GM21390 (cell line): ENCODE measurements at regions not wholly inside any gene's neighbourhood (a gene's known extent, or its start where the extent isn't known, plus 50 kb on each side); places are given as distances from the start of the nearest gene placed in this dataset.
"Not testable (repeated sequence)": the region's sequence is repeated elsewhere in the genome, so short reads cannot be mapped to it uniquely, and the experiment has no call there.

Source experiments
- ATAC-seq: cut with Tn5 transposase; IDR thresholded peaks from one replicate; pipeline ENCODE4 v1.9.1; 2021; ENCODE audit not compliant: unreplicated experiment

DNA sequence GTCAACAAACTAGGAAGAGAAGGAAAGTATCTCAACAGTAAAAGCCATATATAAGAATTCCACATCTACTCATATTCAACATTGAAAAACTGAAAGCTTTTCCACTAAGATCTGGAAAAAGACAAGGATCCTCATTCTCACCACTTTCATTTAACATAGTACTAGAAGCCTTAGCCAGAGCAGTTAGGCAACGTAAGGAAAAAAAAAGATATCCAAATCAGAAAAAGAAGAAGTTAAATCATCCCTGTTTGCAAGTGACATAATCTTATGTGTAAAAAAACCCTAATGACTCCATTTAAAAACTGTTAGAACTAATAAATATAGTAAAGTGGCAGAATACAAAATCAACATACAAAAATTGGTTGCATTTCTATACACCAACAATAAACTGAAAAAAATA lies 426.2 kb downstream of the BCAT1 start:
- ATAC-seq: no peak

- no peak for ATAC-seq
Measured at GRCh38 chr12:24519759-24520158, 429.1 kb downstream of the BCAT1 start.

DNA sequence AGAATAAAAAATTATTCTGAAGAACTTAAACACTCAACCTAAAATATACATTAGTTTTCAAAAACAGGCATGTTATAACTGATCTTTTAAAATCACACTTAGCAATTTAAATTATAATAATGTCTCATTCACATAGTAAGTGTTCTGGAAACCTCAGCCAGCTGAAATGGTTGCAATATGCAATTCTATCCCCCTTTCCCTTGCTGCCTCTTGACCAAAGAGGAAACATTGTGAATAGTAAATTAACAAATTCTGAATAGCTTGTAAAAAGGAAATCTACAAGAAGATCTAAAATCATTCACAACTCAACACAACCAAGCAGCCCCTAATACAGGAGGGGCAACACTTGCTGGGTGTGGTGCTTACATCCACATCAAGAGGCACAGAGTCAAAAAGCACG lies 431.9 kb downstream of the BCAT1 start:
- ATAC-seq: no peak

DNA sequence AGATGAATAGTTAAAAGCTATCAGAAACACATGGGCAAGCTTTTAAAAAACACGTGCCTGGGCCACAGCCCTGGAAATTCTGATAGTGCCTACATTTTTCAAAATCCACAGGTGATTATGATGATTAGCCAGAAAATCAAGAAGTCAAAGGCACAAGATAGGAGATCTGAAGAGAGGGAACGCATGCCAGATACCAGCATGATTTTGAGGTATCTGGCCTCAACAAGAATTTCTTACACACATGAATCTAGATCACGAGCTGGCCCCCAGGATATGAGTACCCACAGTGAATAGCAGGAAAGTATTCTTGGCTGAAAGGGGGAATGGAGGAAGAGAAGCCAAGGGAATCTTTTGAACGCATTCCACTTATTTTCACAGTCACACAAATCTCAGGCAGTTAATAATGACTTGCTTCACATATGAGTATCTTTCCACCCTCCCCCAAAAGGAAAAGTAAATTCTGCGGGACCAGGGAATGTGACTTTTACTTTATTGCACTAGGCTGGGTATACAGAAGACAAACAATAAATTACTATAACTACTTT lies 438.2 kb downstream of the BCAT1 start:
- no peak for ATAC-seq

- no peak for ATAC-seq
Measured at GRCh38 chr12:24507827-24508226, 441.1 kb downstream of the BCAT1 start.

DNA sequence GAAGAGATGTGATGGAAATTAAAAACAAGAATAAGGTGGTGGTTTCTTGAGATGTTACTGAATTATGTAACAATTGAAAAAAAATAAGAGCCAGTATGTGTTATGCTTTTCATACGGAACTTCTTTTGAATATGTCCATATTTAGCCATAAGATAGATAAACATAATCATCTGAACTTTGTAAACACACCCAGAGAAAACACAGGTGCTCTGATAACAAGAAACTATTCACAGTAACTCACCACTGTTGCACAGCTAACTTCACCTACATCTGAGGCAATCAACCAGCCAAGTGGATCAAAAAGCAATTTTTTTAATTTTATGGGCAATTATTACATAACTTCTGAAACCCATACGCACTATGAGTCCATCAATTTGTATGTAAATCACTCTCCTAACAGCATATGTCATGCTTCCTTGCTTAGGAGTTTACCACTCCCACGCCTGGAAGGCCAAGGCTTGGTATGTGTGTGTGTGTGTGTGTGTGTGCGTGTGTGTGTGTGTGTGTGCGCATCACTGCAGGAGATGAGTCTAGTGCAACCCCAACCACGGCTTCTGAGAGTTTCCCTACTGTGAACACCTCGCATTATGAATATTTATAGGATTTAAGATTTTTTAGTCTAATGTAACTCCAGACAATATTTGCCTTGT lies 443.4 kb downstream of the BCAT1 start:
- ATAC-seq: no peak

GRCh38 chr12:24503477-24503876 lies 445.4 kb downstream of the BCAT1 start:
- ATAC-seq: not testable (repeated sequence)

DNA sequence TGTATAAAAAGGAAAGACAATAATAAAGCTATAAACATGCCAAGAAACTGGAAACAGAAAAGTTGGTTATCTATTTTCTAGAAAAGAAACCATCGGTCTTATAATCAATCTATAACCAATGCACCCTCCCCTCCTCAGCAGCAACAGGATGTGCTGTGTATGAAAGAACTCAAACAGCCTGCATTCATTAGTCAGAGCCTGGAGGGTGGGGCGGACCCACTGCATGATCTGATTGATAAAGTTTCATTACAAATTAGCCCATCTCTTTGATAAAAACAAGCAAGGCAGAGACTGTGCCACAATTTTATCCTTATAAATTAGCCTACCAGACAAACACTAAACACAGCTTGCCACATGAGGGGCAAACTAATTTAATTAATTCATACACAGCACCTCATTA lies 448.1 kb downstream of the BCAT1 start:
- no peak for ATAC-seq

GRCh38 chr12:24500421-24500820 lies 448.5 kb downstream of the BCAT1 start:
- no peak for ATAC-seq

DNA sequence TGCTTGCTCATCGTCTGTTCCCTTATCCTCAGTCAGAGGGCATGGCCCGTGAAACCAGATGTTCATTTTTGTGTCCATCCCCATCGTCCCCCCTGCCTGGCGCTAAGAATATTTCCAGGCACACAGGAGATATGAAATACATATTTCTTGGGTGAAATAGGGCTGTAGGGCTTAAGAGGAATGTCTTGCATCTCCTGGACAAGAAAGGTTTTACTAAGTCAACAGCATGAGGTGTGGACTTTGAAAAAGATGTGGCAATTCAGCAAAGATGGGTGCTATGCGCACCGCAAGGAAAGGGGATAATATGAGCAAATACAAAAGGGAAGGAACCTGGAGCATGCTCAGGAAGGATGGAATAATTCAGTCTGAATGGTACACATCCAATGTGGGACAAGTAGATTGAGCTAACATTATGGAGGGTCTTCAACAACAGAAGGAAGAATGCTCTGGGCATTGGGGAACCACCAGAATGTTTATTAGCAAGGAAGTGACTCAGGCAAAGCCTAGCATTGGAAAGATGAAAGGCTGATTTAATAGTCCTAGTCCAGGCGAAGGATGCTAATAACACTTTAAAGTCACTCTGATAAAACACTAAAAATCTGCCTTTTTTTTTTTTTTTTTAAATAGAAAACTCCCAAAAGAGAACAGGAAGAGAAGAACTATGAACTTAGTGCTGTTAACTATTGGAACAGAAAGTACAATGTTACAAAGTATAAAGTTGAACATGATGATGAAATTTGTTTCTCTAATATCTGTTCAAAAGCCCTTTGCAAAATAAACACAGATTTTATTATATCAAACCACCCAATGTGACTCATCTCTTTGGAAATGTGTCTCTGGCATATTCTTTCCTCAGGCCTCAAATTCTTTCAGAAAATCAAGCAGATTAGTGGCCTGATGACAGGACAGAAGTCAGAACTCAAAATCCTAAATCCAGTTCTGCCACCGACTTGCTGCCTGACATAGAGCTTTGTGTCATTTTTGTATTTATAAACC lies 449.5 kb downstream of the BCAT1 start:
- ATAC-seq: no peak

DNA sequence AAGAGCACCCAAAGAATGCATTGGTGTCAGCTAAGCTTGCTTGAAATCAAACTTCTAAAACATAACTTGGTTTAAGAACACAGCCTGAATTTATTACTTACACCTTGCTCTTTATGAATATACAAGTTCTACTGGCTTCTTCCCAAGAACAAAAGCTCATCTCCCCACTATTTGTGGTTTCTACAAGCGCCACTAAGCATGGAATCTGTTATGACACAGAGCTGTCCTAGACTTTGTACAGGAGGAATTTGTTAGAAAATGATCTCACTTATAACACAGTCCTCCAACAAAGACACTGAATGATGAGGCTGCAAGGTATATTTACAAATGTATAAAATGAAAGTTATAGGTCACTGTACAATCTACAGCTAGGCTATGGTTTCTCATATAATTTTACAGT lies 452.1 kb downstream of the BCAT1 start:
- ATAC-seq: no peak

DNA sequence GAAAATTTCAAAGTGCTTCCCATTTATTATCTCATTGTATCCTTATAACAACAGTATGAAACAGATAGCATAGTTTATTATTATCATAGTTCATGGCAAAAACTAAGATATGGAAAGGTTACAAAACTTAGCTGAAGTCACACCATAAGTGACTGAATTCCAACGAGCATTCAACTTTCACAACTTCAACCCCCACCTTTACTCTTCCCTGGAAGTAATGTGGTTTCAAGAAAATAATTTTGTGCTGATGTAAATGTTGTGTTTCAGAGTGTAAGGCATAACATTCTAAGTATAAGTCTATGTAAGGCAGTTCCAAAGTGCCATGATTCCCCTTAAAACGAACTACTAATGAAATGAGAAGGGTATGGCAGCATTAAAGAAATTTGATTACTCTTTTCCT lies 454.5 kb downstream of the BCAT1 start:
- ATAC-seq: no peak

DNA sequence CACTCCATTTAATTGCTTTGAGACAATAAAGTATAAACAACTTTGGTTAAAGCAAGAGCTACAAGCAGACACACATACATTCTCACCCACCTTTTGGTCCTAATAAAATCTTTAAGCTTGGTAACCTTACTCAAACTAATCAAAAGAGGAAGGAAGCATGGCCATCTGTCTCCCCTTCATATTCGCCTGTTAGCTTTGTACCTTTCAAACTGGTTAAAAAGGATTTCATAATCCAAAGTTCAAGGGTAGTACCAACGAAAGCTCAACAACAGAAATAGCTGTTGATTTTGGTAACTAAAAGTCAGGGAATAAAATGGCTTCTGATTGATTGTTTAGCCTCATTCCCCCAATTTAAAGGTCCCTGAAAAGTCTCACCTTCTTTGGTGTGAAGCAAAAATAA lies 456.9 kb downstream of the BCAT1 start:
- ATAC-seq: no peak

DNA sequence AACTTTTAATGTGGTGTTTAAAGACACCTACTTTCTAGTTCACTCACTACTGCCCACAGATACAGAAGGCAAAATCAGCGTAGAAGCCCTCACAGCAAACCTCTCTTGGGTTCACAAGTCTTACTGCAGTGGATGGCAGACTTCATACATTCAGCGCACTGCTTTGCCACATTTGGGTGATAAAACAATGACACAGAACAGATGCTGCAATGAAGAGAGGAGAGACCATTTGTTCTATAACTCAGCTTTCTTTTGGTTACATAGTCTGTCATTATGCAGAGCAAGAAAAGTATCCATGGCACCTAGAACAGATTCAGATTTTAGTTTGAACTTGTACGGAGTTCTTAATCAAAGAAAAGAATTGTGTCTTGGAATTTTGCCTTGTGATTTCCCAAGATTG lies 459.0 kb downstream of the BCAT1 start:
- ATAC-seq: no peak

- ATAC-seq: no peak
Measured at GRCh38 chr12:24488906-24489619, 459.8 kb downstream of the BCAT1 start.

DNA sequence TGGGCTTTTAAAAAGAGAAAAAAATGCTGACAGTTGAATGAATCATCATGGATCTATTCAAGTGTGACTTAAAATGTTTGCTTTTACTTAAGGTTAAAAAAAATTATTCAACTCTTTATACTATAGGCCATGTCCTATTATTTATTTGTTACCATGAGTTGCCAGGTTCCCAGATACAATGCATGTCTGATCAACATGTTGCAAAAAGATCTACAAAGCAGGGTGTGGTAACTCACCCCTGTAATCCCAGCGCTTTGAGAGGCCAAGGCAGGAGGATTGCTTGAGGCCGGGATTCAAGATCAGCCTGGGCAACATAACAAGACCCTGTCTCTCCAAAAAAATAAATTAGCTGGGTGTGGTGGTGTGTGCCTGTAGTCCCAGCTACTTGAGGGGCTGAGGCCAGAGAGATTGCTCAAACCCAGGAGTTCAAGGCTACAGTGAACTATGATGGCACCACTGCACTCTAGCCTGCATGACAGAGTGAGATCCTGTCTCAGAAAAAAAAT lies 460.8 kb downstream of the BCAT1 start:
- no peak for ATAC-seq

DNA sequence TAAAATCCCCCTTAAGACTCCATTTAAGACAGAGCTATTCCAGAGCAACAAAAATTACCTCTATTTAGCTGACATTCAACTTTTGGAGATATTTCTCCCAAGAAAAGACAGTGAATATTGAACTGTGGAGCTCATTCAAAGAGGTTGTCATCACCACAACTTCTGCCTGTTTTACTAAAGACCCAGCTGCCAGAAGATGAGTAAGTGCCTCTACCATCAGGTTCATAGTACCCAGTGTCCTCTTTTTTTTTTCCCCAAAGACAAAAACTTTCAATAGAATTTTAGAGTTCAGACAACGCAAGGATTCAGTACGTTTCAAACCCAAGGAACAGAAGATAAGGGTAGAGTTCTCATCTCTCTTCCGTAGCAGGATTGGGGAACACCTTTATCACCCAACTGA lies 461.3 kb downstream of the BCAT1 start:
- no peak for ATAC-seq

DNA sequence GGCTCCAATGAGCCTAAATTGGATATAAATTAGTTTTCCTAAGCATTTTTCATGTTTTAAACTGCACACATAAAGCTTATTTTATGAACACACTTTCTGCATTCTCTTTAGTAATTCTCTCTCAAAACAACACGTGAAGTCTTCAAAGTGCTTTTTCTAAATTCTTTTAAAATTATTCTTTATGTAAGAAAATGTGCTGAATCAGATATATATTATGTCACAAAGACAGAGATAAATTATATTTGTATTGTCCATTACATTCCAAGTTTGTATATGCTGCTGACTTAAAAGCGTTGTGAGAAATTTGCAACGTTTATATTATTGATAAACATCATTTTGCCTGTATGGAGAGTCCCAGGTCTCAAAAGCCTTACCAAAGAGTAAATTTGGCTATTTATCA lies 465.2 kb downstream of the BCAT1 start:
- ATAC-seq: no peak

DNA sequence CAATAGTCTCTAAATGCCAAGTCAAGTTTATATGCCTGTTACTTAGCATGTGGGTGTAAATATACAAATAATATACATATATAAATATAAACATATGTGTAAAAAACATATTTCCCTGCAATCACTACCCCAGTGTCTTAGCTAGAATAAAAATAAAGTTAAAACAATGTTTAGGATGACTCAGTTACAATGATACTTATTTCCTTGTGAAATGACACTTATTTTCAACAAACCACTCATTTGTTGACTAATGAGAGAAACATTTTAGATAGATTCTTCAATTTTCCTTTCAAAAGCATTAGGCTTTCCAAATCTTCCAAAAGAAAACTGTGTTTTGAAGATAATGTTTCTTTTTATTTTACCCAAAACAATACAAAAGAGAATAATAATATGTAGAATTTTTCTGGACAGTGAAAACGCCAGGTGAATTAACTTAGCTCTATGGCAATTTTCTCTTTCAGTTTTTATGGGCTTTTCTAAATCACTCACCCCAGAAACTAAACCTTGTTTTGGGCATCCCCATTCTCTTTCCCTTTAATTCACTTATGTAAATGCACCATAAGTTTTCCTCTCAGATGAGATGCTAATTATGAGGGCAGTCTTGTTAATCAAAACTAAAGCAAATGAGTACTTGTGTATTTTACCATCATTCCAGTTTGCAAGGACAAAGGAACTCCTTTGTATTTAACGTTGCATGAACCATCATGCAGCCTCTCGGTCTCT lies 465.9 kb downstream of the BCAT1 start:
- no peak for ATAC-seq

DNA sequence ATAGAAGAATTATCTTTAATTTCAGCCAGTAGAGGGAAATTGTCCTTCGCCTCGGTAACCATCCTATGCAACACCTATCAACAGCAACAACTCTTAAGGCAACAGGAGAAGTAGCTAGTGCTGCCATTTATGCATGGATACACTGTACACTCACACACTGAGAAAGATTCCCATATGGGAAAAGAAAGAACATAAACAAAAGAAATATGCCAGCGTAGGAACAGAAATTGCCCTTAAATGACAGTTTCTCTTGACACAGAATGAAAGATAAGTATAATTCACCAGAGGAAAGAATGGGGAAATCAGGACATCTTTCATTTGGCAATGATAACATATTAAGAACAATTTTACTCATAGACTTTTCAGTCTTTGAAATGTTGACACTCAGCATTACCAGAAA lies 466.9 kb downstream of the BCAT1 start:
- ATAC-seq: no peak
